NCI-H446 (cell line): ENCODE measurements at regions not wholly inside any gene's neighbourhood (a gene's known extent, or its start where the extent isn't known, plus 50 kb on each side); places are given as distances from the start of the nearest gene placed in this dataset.

ENCODE experiments used
- DNase-seq, 2 experiments: peaks; one replicate each; lab custom pipeline; 2025; lab: John Stamatoyannopoulos, UW

DNA sequence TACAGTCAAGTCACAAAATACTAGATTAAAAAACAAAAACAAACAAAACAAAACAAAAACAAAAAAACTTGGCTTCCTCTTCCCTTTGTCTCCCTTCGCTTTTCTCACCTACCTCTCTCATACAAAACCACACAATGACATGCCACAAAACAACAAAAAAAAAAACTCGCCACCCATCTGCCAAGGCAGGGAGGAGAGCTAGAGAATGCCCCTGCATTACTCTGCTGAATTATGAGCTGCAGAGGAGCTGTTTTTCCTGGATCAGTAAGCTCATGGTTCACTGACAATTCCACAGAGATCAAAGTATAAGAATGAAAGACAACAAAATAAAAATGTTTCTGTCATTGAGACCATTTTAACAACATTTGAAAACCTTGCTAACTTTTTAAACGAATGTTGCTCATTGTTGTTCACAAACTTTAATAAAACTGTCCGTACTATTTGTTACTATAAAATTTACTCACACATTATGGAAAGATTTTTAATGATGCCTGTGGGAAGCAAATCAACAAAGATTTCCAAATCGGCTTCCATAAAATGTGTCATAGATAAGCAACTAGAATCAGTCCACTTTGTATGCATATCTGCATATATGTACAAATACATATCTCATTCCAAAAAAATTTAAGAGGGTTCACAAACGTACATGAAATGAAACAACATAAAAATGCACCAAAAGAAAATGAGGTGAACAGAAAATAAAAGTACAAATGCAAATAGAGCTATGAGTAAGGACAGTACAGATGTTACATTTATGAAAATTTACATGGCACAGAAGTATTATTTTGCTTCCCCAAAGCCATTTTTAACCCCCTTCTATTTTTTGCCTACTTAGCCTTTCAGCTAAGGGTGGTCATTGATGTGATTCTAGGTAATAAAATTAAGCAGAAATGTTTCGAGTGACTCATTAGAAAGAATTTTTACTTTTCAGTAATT lies 252.4 kb upstream of the FAT4 start:
- DNase-seq, result no peak

DNA sequence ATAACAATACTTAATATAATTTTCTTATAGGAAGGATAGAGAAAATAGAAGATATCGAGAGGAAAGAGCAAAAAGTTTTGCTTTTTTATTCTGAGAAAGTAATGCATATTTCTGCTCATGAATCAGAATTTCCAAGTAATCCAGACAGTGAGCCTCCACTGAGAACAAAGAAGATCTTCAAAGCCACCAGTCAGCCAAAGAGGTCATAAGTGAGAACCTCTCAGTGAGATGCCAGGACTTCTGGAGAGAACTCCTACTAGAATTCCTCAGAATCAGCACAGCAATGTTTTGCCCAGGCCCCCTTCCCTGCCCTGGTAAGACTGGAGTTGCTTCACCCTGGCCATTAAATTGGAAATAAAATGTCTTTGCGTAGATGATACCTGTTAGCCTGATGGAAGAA lies 254.4 kb upstream of the FAT4 start:
- DNase-seq, result no peak

DNA sequence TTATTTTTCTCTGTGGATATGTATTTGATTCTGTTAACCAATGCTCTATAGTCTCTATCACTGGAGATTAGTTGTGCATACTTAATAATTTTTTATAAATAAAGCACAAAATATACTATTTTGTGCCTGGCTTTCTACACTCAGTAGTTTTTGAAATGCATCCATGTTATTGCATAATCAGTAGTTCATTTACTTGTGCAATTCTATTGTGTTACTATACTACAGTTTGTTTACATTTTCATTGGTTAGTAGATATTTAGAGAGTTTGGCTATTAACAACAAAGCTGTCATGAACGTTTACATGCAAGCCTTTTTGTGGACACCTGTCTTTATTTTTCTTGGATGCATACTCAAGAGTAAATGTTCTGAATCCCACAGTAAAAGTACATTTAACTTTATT lies 265.0 kb upstream of the FAT4 start:
- no peak for DNase-seq

GRCh38 chr4:125045311-125045710 lies 269.4 kb upstream of the FAT4 start:
- DNase-seq, result no peak

- no peak for DNase-seq
These were observed 269.9 kb upstream of the FAT4 start for GRCh38 chr4:125044886-125045285.

DNA sequence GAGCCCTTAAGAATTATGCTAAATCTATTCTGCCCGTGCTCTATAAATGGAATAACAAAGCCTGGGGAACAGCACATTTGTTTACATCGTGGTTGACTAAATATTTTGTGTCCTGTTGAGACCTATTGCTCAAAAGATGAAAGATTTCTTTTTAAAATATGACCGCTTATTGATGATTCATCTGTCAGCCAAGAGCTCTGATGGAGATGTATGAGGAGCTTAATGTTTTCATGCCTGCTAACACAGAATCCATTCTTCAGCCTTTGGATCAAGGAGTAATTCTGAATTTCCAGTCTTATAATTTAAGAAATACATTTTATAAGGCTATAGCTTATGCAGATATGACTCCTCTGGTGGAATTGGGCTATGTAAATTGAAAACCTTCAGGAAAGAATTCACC lies 271.3 kb upstream of the FAT4 start:
- DNase-seq, result no peak

- DNase-seq, result no peak
These were observed 272.7 kb upstream of the FAT4 start for GRCh38 chr4:125042041-125042440.

- DNase-seq, result no peak
These were observed 273.3 kb upstream of the FAT4 start for GRCh38 chr4:125041372-125041930.

- DNase-seq, result no peak
These were observed 275.2 kb upstream of the FAT4 start for GRCh38 chr4:125039550-125039949.

- DNase-seq, result no peak
These were observed 291.8 kb upstream of the FAT4 start for GRCh38 chr4:125022855-125023501.

DNA sequence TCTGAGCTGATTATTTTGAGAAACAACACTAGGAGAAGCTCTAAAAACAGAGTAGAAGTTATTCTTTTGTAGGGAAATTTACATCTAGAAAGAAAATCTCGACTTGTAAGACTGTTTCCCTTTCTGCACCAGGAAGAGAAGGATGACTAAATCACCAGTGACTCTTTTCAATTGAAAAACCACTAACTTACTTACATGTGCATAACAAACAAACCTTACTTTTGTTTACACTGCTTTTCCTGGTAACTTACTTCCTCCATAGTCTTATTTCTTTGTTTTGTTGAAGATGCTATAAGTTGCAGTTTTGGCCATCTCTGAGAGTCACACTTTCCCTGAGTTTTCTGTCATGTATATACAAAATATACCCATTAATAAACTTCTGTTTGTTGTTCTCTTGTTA lies 293.6 kb upstream of the FAT4 start:
- DNase-seq, result no peak

DNA sequence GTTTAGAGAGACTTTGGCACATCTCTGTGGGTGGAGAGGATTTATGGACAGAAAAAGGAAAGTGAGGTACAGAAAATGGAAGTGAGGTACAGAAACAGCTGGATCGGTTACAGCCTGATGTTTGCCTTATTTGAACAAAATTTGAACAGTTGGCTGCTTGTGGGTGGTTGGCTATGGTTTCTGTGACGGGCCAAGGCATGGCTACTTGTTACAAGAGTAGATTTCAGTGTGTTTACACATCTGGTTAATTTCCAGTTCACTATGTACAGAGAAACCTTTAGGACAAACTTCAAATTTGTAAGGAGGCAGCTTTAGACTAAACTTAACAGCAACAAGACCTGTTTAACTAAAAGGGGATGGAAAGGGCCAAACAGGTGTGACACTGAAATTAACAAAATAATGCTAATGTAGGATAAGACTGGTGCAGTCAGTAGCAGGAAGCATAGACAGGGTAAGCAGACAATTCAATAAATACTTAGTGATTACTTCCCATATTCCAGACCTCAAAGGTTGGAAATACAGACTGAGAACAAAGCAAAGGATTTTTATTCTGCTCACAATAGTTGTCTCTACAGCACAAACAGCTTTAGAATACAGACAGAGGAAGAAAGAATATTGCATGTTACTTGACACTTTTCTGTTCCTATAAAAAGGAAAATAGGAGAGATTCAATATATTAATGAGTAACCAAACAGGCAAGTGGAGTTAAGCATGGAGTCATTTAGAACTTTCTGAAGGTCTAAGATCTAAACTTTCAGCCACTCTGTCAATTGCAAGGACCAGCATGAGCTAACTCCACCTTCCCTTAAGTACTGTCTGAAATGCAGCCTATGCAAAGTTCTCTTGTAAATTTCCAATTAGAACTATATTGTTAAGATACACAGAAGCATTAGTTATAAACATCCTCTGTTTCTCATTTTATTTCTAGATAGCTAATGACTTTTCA lies 294.4 kb upstream of the FAT4 start:
- no peak for DNase-seq

GRCh38 chr4:125016892-125017299 lies 297.9 kb upstream of the FAT4 start:
- no peak for DNase-seq

GRCh38 chr4:125013891-125014290 lies 300.9 kb upstream of the FAT4 start:
- DNase-seq, result no peak

DNA sequence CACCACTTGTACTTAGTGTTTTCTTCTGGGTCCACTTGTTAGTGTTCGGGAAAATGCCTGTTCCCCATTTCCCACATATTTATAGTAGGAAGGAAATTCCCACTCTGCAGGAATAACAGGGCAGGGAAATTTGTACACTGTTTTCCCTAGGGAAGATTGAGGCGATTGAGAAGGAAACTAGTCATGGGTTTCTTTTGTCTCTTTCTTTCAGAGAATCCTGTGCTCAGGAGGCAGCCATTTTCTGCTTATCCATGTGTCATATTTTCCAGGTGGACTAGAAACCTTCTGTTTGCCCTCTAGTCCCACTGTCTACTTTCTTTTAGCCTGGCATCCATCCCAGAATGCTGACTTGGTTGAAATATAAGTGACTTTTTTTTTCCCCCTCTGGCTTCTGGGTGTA lies 299.1 kb upstream of the ANKRD50 start:
- DNase-seq, result no peak

DNA sequence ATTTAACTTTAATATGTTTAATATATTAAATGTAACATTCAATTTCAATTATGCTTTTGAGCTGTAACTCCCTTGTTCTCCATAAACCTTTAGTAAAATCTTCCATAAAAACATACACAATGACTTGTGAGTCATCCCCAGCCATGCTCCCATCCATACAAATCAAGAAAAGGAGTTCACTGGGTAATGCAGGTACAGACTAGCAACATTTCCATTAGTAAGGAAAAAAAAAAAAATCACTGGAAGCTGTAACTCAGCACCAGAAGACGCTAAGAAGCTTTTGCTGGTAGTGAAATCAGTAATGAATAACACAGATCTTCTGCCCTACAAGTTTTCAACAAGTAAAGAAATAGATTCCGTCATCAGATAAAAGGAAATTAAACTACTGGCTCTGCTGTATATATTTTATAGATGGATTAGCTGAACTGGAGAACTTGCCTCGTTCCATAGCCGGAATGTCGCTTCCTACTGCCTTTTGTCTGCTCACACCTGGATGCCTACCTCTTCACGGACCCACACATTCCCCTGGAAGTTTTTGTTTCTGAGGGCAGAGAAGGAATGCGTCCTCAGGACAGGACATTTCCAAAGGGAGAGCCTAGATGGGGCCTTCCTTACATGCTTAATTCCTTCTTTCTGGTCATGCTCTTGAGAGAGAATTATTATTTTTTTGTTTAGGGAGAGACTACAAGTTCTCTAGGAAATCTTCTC lies 298.4 kb upstream of the ANKRD50 start:
- no peak for DNase-seq

GRCh38 chr4:125008676-125009075 lies 296.1 kb upstream of the ANKRD50 start:
- DNase-seq, result no peak

- no peak for DNase-seq
These were observed 292.1 kb upstream of the ANKRD50 start for GRCh38 chr4:125004676-125005075.

DNA sequence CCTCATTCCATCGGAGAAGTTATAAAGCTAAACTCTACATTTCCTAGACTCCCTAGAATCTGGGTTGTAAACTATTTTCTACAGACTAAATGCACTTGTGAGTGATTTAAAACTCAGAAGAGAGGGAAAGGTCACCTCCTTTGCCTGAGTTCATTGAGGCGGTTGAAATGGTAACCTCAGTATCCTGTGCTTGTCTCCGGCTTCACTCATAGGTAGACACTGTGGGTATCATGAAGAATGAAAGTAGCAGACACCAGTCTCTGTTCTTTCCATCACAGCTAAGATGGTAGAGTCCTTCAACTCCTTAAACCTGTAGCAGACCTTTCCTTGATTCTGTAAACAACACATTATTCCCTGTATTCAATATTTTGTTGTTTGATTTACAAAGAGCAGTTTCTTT lies 291.3 kb upstream of the ANKRD50 start:
- no peak for DNase-seq

DNA sequence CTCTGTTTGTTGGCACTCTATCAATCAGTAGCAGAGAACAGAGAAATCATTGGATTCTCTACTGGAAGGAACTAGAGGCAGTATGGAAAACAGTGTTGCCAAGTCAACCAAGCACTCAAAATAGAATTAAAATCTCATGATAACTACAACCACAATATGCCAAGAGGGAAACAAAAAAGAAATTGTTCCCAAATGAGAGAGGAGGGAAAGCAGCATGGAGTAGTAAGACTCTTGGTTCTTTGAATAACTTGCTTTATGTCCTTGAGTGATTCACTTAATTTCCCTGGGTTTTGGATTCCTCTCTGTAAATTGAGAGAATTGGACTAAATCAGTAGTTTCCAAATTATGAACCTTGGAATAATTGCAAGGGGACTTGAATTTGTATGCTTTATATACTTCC lies 285.5 kb upstream of the ANKRD50 start:
- no peak for DNase-seq

DNA sequence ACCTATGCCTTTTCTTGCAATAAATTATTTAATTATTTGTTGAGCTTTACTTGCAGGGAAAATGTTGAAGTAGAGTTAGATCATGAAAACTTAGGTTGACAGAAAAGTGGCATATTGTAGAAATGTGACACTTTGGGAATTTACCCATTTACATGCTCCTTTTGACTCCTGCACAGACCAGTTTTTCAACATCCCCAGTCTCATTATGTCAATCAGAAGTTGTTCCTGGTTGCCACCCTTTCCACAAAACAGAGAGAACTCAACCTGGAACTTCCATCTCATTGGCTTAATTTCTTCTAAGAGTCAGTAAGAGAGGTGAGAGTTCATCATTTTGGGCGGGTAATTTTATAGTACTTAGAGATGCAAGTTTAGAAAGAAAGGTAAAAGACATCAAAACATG lies 284.6 kb upstream of the ANKRD50 start:
- DNase-seq, result no peak
